ENCODE measurements at regions not wholly inside any gene's neighbourhood (a gene's known extent, or its start where the extent isn't known, plus 50 kb on each side); places are given as distances from the start of the nearest gene placed in this dataset.

GRCh38 chr11:70521475-70522308, 123.4 kb downstream of the CTTN start:
- DNase-seq (ENCODE audit: low read depth): no peak

- no peak for DNase-seq (ENCODE audit: low read depth)
Measured at GRCh38 chr11:70522309-70522592, 123.9 kb downstream of the CTTN start.

GRCh38 chr11:70522593-70523311, 124.4 kb downstream of the CTTN start:
- DNase-seq (ENCODE audit: low read depth): no peak

GRCh38 chr11:70523384-70524095, 125.2 kb downstream of the CTTN start:
- no peak for DNase-seq (ENCODE audit: low read depth)

- no peak for DNase-seq (ENCODE audit: low read depth)
Measured at GRCh38 chr11:70524096-70524922, 126.0 kb downstream of the CTTN start.

- DNase-seq (ENCODE audit: low read depth): no peak
Measured at GRCh38 chr11:70525006-70525405, 126.7 kb downstream of the CTTN start.

GRCh38 chr11:70525466-70525865, 127.1 kb downstream of the CTTN start:
- no peak for DNase-seq (ENCODE audit: low read depth)

- no peak for DNase-seq (ENCODE audit: low read depth)
Measured at GRCh38 chr11:70526116-70527045, 128.1 kb downstream of the CTTN start.

GRCh38 chr11:70527046-70527395, 128.7 kb downstream of the CTTN start:
- DNase-seq (ENCODE audit: low read depth): no peak

GRCh38 chr11:70527429-70528045, 129.2 kb downstream of the CTTN start:
- DNase-seq (ENCODE audit: low read depth): no peak

- no peak for DNase-seq (ENCODE audit: low read depth)
Measured at GRCh38 chr11:70528046-70528793, 129.9 kb downstream of the CTTN start.

GRCh38 chr11:70528794-70529580, 130.7 kb downstream of the CTTN start:
- no peak for DNase-seq (ENCODE audit: low read depth)

GRCh38 chr11:70530010-70530409, 131.7 kb downstream of the CTTN start:
- no peak for DNase-seq (ENCODE audit: low read depth)

- DNase-seq (ENCODE audit: low read depth): no peak
Measured at GRCh38 chr11:70530629-70531185, 132.4 kb downstream of the CTTN start.

GRCh38 chr11:70531281-70532065, 133.1 kb downstream of the CTTN start:
- no peak for DNase-seq (ENCODE audit: low read depth)

- no peak for DNase-seq (ENCODE audit: low read depth)
Measured at GRCh38 chr11:70532066-70532440, 133.7 kb downstream of the CTTN start.

- DNase-seq (ENCODE audit: low read depth): no peak
Measured at GRCh38 chr11:70532731-70533130, 134.4 kb downstream of the CTTN start.
